Bronchial epithelial cell (primary cell): ENCODE measurements at regions not wholly inside any gene's neighbourhood (a gene's known extent, or its start where the extent isn't known, plus 50 kb on each side); places are given as distances from the start of the nearest gene placed in this dataset.

Experiments
- DNase-seq: peaks from one replicate; pipeline ENCODE4 v3.0.0-alpha.2; 2010; ENCODE audit warnings: low read depth
- FAIRE-seq: peaks from 2 replicates; lab custom pipeline; 2011; peaks lifted over from hg19 to GRCh38; lab: Jason Lieb, UNC
- H3K27me3 ChIP-seq: 2 replicates; pipeline ENCODE4 v1.5.1; 2011; ENCODE audit warnings: low read length; ENCODE audit not compliant: control insufficient read depth, insufficient read depth
- H3K36me3 ChIP-seq: 2 replicates; pipeline ENCODE4 v1.5.1; 2011; ENCODE audit warnings: low read length; ENCODE audit not compliant: control insufficient read depth, insufficient read depth
- H3K4me3 ChIP-seq: 2 replicates; pipeline ENCODE4 v1.5.1; 2011; ENCODE audit warnings: mild to moderate bottlenecking, low read depth, low read length, control low read depth
- CTCF ChIP-seq: IDR thresholded peaks from 2 replicates; pipeline ENCODE4 v1.5.1; 2011; ENCODE audit warnings: mild to moderate bottlenecking, moderate library complexity, low read length, control low read depth, inconsistent platforms; ENCODE audit not compliant: insufficient read depth, severe bottlenecking

- no peak for FAIRE-seq
- peak; percentile 67 for DNase-seq
- no peak overlapping the region for H3K4me3 ChIP-seq
- H3K27me3 ChIP-seq: no peaks in the 10 kb centered on the region
- TF ChIP-seq CTCF: no peak
- no peaks in the 10 kb centered on the region for H3K36me3 ChIP-seq
These were observed 103.5 kb downstream of the RAB18 start for GRCh38 chr10:27607591-27607990.

GRCh38 chr10:27611236-27611635, 107.1 kb downstream of the RAB18 start:
- FAIRE-seq (no peak), DNase-seq (peak; percentile 56)
- H3K27me3 ChIP-seq: no peaks in the 10 kb centered on the region
- no peak overlapping the region for H3K4me3 ChIP-seq
- H3K36me3 ChIP-seq: no peaks in the 10 kb centered on the region
- no peak for TF ChIP-seq CTCF

- no peaks in the 10 kb centered on the region for H3K27me3 ChIP-seq
- H3K36me3 ChIP-seq: no peaks in the 10 kb centered on the region
- no peak for DNase-seq
- TF ChIP-seq CTCF: no peak
- FAIRE-seq: no peak
- no peak overlapping the region for H3K4me3 ChIP-seq
These were observed 107.8 kb downstream of the RAB18 start for GRCh38 chr10:27611744-27612550.

- Histone ChIP-seq H3K36me3 (no peaks in the 10 kb centered on the region), H3K27me3 (no peaks in the 10 kb centered on the region), H3K4me3 (no peak overlapping the region)
- no peak for TF ChIP-seq CTCF
- FAIRE-seq: no peak
- DNase-seq: no peak
These were observed 108.5 kb downstream of the RAB18 start for GRCh38 chr10:27612551-27613035.

GRCh38 chr10:27614776-27615175, 110.7 kb downstream of the RAB18 start:
- FAIRE-seq (peak; percentile 47), DNase-seq (no peak)

More at GRCh38 chr10:27614776-27615175, 110.7 kb downstream of the RAB18 start:
- H3K4me3 ChIP-seq: no peak overlapping the region
- no peaks in the 10 kb centered on the region for H3K27me3 ChIP-seq
- H3K36me3 ChIP-seq: no peaks in the 10 kb centered on the region
- TF ChIP-seq CTCF: no peak
